ENCODE measurements at regions not wholly inside any gene's neighbourhood (a gene's known extent, or its start where the extent isn't known, plus 50 kb on each side); places are given as distances from the start of the nearest gene placed in this dataset.

- no TSS peak for BruUV-seq (replicated peaks)
- H3K36me3 ChIP-seq (ENCODE audit: control insufficient read depth, insufficient read depth, low read length), result no peaks in the 10 kb centered on the region
- ATAC-seq (no peak), DNase-seq (ENCODE audit: low read depth, low spot score) (no peak)
- no peak overlapping the region for H3K4me3 ChIP-seq (ENCODE audit: low read depth in 2 of 2, low read length in 2 of 2)
- no peaks in the 10 kb centered on the region for H3K4me1 ChIP-seq (ENCODE audit: control insufficient read depth, insufficient read depth, low read length)
- POLR2A ChIA-PET, result no interaction called here
- H3K27me3 ChIP-seq (ENCODE audit: control insufficient read depth, insufficient read depth, low read length), result no peaks in the 10 kb centered on the region
- TF ChIP-seq, protein P1, sequence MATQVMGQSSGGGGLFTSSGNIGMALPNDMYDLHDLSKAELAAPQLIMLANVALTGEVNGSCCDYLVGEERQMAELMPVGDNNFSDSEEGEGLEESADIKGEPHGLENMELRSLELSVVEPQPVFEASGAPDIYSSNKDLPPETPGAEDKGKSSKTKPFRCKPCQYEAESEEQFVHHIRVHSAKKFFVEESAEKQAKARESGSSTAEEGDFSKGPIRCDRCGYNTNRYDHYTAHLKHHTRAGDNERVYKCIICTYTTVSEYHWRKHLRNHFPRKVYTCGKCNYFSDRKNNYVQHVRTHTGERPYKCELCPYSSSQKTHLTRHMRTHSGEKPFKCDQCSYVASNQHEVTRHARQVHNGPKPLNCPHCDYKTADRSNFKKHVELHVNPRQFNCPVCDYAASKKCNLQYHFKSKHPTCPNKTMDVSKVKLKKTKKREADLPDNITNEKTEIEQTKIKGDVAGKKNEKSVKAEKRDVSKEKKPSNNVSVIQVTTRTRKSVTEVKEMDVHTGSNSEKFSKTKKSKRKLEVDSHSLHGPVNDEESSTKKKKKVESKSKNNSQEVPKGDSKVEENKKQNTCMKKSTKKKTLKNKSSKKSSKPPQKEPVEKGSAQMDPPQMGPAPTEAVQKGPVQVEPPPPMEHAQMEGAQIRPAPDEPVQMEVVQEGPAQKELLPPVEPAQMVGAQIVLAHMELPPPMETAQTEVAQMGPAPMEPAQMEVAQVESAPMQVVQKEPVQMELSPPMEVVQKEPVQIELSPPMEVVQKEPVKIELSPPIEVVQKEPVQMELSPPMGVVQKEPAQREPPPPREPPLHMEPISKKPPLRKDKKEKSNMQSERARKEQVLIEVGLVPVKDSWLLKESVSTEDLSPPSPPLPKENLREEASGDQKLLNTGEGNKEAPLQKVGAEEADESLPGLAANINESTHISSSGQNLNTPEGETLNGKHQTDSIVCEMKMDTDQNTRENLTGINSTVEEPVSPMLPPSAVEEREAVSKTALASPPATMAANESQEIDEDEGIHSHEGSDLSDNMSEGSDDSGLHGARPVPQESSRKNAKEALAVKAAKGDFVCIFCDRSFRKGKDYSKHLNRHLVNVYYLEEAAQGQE (IDR thresholded peaks at IDR 0.05; ENCODE audit: insufficient read depth in 1 of 2, low read depth in 2 of 2, low read length in 1 of 2), result no peak
- no peak for TF ChIP-seq CTCF (IDR thresholded peaks at IDR 0.05)
- TF ChIP-seq POLR2AphosphoS5 (IDR thresholded peaks at IDR 0.05; ENCODE audit: low read depth, low read length), result no peak
- TF ChIP-seq TCF7L2 (IDR thresholded peaks at IDR 0.05; ENCODE audit: low read depth, low read length), result no peak
- no peak for TF ChIP-seq SIN3A (IDR thresholded peaks at IDR 0.05; ENCODE audit: borderline replicate concordance, insufficient read depth, low read depth, low read length)
- no peak overlapping the region for H3K27ac ChIP-seq (ENCODE audit: low read length)
- H3K9me3 ChIP-seq (ENCODE audit: control insufficient read depth, insufficient read depth, low read depth, low read length), result no peaks in the 10 kb centered on the region
- in situ Hi-C loops (cut with HindIII; ENCODE audit: low pct_unique_long_range_greater_than_20kb, low sequenced_read_pairs), result no loop called here
- intact Hi-C loops (cut with micrococcal nuclease; ENCODE audit: unreplicated experiment), result no loop called here
- CTCF ChIA-PET, result no interaction called here
Measured at GRCh38 chr19:31139871-31140505, 209.2 kb downstream of the TSHZ3 start.

DNA sequence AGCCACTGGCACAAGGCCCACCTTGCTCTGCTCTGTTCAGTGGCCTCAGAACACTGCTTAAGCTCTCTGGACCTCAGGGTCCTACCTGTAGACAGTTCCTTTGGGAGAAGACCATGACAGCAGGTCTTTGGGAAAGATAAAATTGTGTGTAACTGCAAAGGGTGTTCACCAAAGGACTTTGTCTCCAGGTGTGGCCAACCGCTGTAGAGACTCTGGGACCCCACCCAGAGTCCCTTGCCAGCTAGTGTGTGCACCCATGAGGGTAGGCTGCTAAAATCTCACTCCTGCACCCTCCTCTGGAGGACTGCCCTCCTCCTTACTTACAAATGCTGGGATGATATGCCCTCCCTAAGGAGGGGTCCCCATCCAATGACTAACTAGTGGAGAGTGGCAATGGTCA lies 211.2 kb downstream of the TSHZ3 start:
- Histone ChIP-seq H3K27me3 (ENCODE audit: control insufficient read depth, insufficient read depth, low read length) (no peaks in the 10 kb centered on the region), H3K4me3 (ENCODE audit: low read depth in 2 of 2, low read length in 2 of 2) (no peak overlapping the region), H3K4me1 (ENCODE audit: control insufficient read depth, insufficient read depth, low read length) (no peaks in the 10 kb centered on the region), H3K36me3 (ENCODE audit: control insufficient read depth, insufficient read depth, low read length) (no peaks in the 10 kb centered on the region), H3K27ac (ENCODE audit: low read length) (no peak overlapping the region), H3K9me3 (ENCODE audit: control insufficient read depth, insufficient read depth, low read depth, low read length) (no peaks in the 10 kb centered on the region)
- CTCF ChIA-PET, result no interaction called here
- POLR2A ChIA-PET, result no interaction called here
- in situ Hi-C loops (cut with HindIII; ENCODE audit: low pct_unique_long_range_greater_than_20kb, low sequenced_read_pairs), result no loop called here
- DNase-seq (ENCODE audit: low read depth, low spot score) (no peak), ATAC-seq (no peak)
- intact Hi-C loops (cut with micrococcal nuclease; ENCODE audit: unreplicated experiment), result no loop called here
- no TSS peak for BruUV-seq (replicated peaks)
- TF ChIP-seq TCF7L2 (IDR thresholded peaks at IDR 0.05; ENCODE audit: low read depth, low read length), result no peak
- no peak for TF ChIP-seq SIN3A (IDR thresholded peaks at IDR 0.05; ENCODE audit: borderline replicate concordance, insufficient read depth, low read depth, low read length)
- TF ChIP-seq CTCF (IDR thresholded peaks at IDR 0.05), result no peak
- no peak for TF ChIP-seq POLR2AphosphoS5 (IDR thresholded peaks at IDR 0.05; ENCODE audit: low read depth, low read length)
- TF ChIP-seq, protein P1 (IDR thresholded peaks at IDR 0.05; ENCODE audit: insufficient read depth in 1 of 2, low read depth in 2 of 2, low read length in 1 of 2), result no peak

Measured in Panc1 (cell line).